Thyroid gland (tissue), 4 donors: ENCODE measurements at regions not wholly inside any gene's neighbourhood (a gene's known extent, or its start where the extent isn't known, plus 50 kb on each side); places are given as distances from the start of the nearest gene placed in this dataset.

Experiments
- POLR2A ChIP-seq, 2 donors: fragments of 450-650 bp; IDR thresholded peaks; one replicate each; pipeline ENCODE4 v1.6.1; 2017; ENCODE audit warnings: antibody characterized with exemption in 2 of 2, mild to moderate bottlenecking in 2 of 2, moderate library complexity in 1 of 2
- TF ChIP-seq, protein P1 (sequence below), 6 experiments: fragments of 200-600 bp in 3 of 6; fragments of 450-650 bp in 3 of 6; sonication (generic) in 3 of 6; IDR thresholded peaks; one replicate each; pipeline ENCODE4 v1.5.1; 2016 to 2019; ENCODE audit warnings: antibody characterized with exemption in 6 of 6, mild to moderate bottlenecking in 2 of 6, inconsistent platforms in 1 of 6, moderate library complexity in 1 of 6

DNA sequence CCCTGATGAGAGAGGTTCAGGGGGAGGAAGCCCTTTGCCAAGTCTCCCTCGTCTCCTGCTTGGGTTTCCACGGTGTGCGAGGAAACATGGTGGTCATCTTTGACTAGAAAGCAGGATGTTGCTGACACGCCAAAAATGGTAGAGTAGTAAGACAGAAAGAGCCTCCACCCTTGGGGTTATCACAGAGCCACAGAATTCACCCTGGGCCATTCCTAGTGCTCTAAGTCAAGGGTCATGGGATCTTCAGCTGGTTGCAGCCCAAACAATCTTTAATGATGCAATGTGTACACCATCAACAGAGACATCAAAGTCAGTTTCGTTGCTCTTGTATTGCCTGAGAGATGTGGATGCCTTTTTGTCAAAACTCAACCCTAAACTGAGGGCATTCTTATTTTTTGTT is 201.9 kb downstream of the LY86 start:
- TF ChIP-seq, protein P1, sequence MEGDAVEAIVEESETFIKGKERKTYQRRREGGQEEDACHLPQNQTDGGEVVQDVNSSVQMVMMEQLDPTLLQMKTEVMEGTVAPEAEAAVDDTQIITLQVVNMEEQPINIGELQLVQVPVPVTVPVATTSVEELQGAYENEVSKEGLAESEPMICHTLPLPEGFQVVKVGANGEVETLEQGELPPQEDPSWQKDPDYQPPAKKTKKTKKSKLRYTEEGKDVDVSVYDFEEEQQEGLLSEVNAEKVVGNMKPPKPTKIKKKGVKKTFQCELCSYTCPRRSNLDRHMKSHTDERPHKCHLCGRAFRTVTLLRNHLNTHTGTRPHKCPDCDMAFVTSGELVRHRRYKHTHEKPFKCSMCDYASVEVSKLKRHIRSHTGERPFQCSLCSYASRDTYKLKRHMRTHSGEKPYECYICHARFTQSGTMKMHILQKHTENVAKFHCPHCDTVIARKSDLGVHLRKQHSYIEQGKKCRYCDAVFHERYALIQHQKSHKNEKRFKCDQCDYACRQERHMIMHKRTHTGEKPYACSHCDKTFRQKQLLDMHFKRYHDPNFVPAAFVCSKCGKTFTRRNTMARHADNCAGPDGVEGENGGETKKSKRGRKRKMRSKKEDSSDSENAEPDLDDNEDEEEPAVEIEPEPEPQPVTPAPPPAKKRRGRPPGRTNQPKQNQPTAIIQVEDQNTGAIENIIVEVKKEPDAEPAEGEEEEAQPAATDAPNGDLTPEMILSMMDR (IDR thresholded peaks at IDR 0.05): no peak
- no peak for TF ChIP-seq POLR2A (IDR thresholded peaks at IDR 0.05)
